H1 (cell line): ENCODE measurements at regions not wholly inside any gene's neighbourhood (a gene's known extent, or its start where the extent isn't known, plus 50 kb on each side); places are given as distances from the start of the nearest gene placed in this dataset.

Source experiments
- HDAC2 ChIP-seq, 2 experiments: fragments of 300-600 bp in 1 of 2; sonication (generic) in 1 of 2; IDR thresholded peaks; 2 replicates each; pipeline ENCODE4 v1.6.1; 2011 to 2012; ENCODE audit warnings: low read depth in 2 of 2, low read length in 2 of 2, mild to moderate bottlenecking in 2 of 2, moderate library complexity in 2 of 2, borderline replicate concordance in 1 of 2, inconsistent platforms in 1 of 2
- ZNF274 ChIP-seq: IDR thresholded peaks from 2 replicates; pipeline ENCODE4 v1.7.0; 2012; ENCODE audit warnings: low read length, borderline replicate concordance; ENCODE audit errors: extremely low read depth

- TF ChIP-seq HDAC2 (IDR thresholded peaks at IDR 0.05; ENCODE audit: borderline replicate concordance in 1 of 2, low read depth in 2 of 2, low read length in 2 of 2) (no peak), ZNF274 (no peak)
- TF ChIP-seq, all 59 proteins: peak for 0
These were observed 306.3 kb downstream of the LMX1A start (continued) for GRCh38 chr1:165050246-165050645.
